ENCODE measurements at regions not wholly inside any gene's neighbourhood (a gene's known extent, or its start where the extent isn't known, plus 50 kb on each side); places are given as distances from the start of the nearest gene placed in this dataset.

DNA sequence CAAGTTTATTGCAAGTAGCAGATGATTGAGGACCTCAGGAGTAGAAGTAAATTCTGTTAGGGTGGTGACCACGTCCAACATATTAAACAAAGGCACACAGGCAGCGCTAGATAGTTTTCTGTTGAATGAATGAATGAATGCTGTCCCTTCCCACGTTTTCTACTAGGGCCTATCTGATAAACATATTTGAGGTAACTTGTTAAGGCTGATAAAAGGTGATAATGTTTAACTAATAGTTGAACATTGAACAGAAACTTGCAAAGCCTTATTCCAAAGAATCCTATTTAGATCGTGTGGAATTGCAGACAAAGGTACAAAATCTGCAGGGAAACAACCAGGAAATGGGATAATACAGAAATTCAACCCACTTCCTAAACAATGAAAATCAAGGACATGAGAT is 559.5 kb upstream of the SEMA6D start:
- H3K4me2 ChIP-seq (ENCODE audit: low read depth, low read length): no peak overlapping the region
- no peaks in the 10 kb centered on the region for H3K27me3 ChIP-seq (replicated peaks; ENCODE audit: insufficient read depth, low read length)
- no peaks in the 10 kb centered on the region for H3F3A ChIP-seq (ENCODE audit: insufficient read depth, low read length)
- no peaks in the 10 kb centered on the region for H4K20me1 ChIP-seq (ENCODE audit: insufficient read depth, low read length)
- H3K9me2 ChIP-seq (replicated peaks; ENCODE audit: insufficient read depth, low read length): no peaks in the 10 kb centered on the region
- no peak overlapping the region for H3K27ac ChIP-seq (ENCODE audit: low read length)
- H3K4me3 ChIP-seq (ENCODE audit: low read length): no peak overlapping the region
- H3K79me2 ChIP-seq (ENCODE audit: low read length): no peaks in the 10 kb centered on the region
- no peak for DNase-seq
- H3K9me3 ChIP-seq (replicated peaks; ENCODE audit: insufficient read depth, low read length): no peaks in the 10 kb centered on the region
- no peak overlapping the region for H2AFZ ChIP-seq (ENCODE audit: low read length)
- TF ChIP-seq, protein P1, sequence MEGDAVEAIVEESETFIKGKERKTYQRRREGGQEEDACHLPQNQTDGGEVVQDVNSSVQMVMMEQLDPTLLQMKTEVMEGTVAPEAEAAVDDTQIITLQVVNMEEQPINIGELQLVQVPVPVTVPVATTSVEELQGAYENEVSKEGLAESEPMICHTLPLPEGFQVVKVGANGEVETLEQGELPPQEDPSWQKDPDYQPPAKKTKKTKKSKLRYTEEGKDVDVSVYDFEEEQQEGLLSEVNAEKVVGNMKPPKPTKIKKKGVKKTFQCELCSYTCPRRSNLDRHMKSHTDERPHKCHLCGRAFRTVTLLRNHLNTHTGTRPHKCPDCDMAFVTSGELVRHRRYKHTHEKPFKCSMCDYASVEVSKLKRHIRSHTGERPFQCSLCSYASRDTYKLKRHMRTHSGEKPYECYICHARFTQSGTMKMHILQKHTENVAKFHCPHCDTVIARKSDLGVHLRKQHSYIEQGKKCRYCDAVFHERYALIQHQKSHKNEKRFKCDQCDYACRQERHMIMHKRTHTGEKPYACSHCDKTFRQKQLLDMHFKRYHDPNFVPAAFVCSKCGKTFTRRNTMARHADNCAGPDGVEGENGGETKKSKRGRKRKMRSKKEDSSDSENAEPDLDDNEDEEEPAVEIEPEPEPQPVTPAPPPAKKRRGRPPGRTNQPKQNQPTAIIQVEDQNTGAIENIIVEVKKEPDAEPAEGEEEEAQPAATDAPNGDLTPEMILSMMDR (IDR thresholded peaks at IDR 0.05; ENCODE audit: low read length): no peak
- TF ChIP-seq EZH2phosphoT487 (IDR thresholded peaks at IDR 0.05; ENCODE audit: low read length): no peak
- TF ChIP-seq EZH2 (optimal IDR thresholded peaks at IDR 0.05; ENCODE audit: low read depth, low read length): no peak
- H3K9ac ChIP-seq (ENCODE audit: low read length): no peak overlapping the region
- H3K4me1 ChIP-seq (ENCODE audit: low read length): no peaks in the 10 kb centered on the region
- no peaks in the 10 kb centered on the region for H3K36me3 ChIP-seq (replicated peaks; ENCODE audit: insufficient read depth, low read length)

GRCh38 chr15:47158573-47158972 is 558.7 kb upstream of the SEMA6D start:
- Histone ChIP-seq H3K9me2 (replicated peaks; ENCODE audit: insufficient read depth, low read length) (no peaks in the 10 kb centered on the region), H3K27ac (ENCODE audit: low read length) (no peak overlapping the region), H3K36me3 (replicated peaks; ENCODE audit: insufficient read depth, low read length) (no peaks in the 10 kb centered on the region), H3K4me3 (ENCODE audit: low read length) (no peak overlapping the region), H3K4me2 (ENCODE audit: low read depth, low read length) (no peak overlapping the region), H3K79me2 (ENCODE audit: low read length) (no peaks in the 10 kb centered on the region), H3K9ac (ENCODE audit: low read length) (no peak overlapping the region), H2AFZ (ENCODE audit: low read length) (no peak overlapping the region), H3K9me3 (replicated peaks; ENCODE audit: insufficient read depth, low read length) (no peaks in the 10 kb centered on the region), H3K4me1 (ENCODE audit: low read length) (no peaks in the 10 kb centered on the region), H4K20me1 (ENCODE audit: insufficient read depth, low read length) (no peaks in the 10 kb centered on the region), H3F3A (ENCODE audit: insufficient read depth, low read length) (no peaks in the 10 kb centered on the region), H3K27me3 (replicated peaks; ENCODE audit: insufficient read depth, low read length) (no peaks in the 10 kb centered on the region)
- TF ChIP-seq, protein P1 (IDR thresholded peaks at IDR 0.05; ENCODE audit: low read length): no peak
- no peak for DNase-seq

GRCh38 chr15:47177177-47177576 is 540.1 kb upstream of the SEMA6D start:
- no peaks in the 10 kb centered on the region for H3K36me3 ChIP-seq (replicated peaks; ENCODE audit: insufficient read depth, low read length)
- TF ChIP-seq EZH2phosphoT487 (IDR thresholded peaks at IDR 0.05; ENCODE audit: low read length) (no peak), EZH2 (optimal IDR thresholded peaks at IDR 0.05; ENCODE audit: low read depth, low read length) (no peak)
- TF ChIP-seq, protein P1 (IDR thresholded peaks at IDR 0.05; ENCODE audit: low read length): no peak
- H3K9ac ChIP-seq (ENCODE audit: low read length): no peak overlapping the region
- H3K9me2 ChIP-seq (replicated peaks; ENCODE audit: insufficient read depth, low read length): no peaks in the 10 kb centered on the region
- no peaks in the 10 kb centered on the region for H3K4me1 ChIP-seq (ENCODE audit: low read length)
- H4K20me1 ChIP-seq (ENCODE audit: insufficient read depth, low read length): no peaks in the 10 kb centered on the region
- no peak overlapping the region for H3K4me3 ChIP-seq (ENCODE audit: low read length)
- H3K9me3 ChIP-seq (replicated peaks; ENCODE audit: insufficient read depth, low read length): no peaks in the 10 kb centered on the region
- H3F3A ChIP-seq (ENCODE audit: insufficient read depth, low read length): no peaks in the 10 kb centered on the region
- no peak overlapping the region for H3K4me2 ChIP-seq (ENCODE audit: low read depth, low read length)
- H3K79me2 ChIP-seq (ENCODE audit: low read length): no peaks in the 10 kb centered on the region
- no peak overlapping the region for H3K27ac ChIP-seq (ENCODE audit: low read length)
- DNase-seq: no peak
- no peak overlapping the region for H2AFZ ChIP-seq (ENCODE audit: low read length)
- H3K27me3 ChIP-seq (replicated peaks; ENCODE audit: insufficient read depth, low read length): no peaks in the 10 kb centered on the region

Data from MM.1S (cell line).